GM18868 (cell line): ENCODE measurements at regions not wholly inside any gene's neighbourhood (a gene's known extent, or its start where the extent isn't known, plus 50 kb on each side); places are given as distances from the start of the nearest gene placed in this dataset.

Experiments used
- ATAC-seq: cut with Tn5 transposase; IDR thresholded peaks from one replicate; pipeline ENCODE4 v1.9.1; 2021; ENCODE audit warnings: mild to moderate bottlenecking, moderate library complexity; ENCODE audit not compliant: unreplicated experiment

- ATAC-seq = no peak
These were observed 209.6 kb downstream of the BUD13 start for GRCh38 chr11:116563028-116563711.

DNA sequence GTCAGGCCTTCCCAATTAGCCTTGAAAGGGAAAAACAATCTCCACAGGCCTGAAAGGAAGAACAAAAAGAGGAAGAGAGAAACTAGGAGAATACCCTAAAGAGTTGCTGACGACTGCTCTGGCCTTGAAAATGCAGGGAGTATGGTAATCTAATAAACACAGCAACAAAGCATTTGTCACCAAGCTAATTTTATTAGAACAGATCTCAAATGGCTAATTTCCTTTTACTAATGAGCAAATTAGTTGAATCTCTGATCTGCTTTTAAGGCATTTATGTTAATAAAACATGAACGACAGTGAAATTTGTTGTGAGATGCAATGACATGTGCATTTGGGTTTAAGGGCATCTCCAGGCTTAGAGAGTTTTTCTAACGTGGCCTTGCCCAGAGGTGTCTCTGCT lies 212.2 kb downstream of the BUD13 start:
- no peak for ATAC-seq

- ATAC-seq = no peak
These were observed 214.1 kb downstream of the BUD13 start for GRCh38 chr11:116558504-116559211.

DNA sequence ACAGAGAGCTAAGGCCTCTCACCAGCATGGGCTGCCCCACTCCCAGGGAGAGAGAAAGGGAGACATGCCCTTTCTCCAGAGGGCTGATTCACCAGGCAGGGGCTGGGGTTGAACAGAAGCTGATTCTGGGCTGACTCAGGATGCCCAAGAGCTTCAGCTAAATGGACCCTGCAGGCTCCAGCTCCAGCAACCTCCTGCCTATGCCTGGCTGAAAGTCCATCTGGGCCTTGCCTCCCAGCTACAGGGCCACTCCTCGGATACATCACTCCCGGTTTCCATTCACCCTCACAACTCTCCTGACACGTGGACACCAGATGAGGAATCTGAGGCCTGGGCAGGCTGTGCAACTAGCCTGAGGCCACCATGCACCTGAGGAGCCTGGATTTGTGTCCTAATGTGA lies 215.5 kb downstream of the BUD13 start:
- no peak for ATAC-seq

- ATAC-seq = no peak
These were observed 216.3 kb downstream of the BUD13 start for GRCh38 chr11:116556483-116556882.

DNA sequence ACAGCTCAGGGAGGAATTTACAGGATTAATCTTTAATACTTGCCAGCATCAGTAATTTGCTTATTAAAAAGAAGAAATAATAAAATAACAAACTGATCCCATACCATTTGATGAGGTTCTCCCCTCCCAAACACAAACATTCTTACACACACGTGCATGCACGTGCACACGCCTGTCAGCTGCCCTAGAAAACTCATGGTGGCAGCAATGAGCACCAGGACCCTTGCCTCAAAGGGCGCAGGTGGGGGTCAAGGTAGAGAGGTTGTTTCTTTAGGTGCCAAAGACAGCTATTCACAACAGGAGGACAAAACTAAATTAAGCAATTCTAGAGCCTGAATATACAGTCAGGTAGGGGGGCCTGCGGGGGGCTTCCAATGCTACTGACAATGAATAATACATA lies 219.3 kb downstream of the BUD13 start:
- no peak for ATAC-seq

DNA sequence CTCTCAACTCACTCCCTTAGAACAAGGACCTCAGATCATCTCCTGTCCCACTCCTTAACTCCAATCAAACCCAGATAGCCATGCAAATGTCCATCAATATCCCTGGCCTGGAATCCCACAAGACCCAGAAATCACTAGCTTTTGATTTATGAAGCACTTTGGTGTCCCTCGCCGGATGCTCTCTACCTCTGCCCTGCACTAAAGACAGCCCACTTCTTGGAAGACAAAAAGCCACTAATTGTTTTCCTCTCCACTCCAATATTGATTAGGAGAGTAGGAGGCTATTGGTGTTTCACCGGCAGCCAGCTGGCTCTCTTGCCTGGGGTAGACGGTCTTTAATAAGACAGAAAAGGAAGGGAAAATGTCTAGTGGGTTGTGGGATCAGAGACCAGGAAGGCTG lies 221.2 kb downstream of the BUD13 start:
- no peak for ATAC-seq

- no peak for ATAC-seq
These were observed 224.5 kb downstream of the BUD13 start for GRCh38 chr11:116548256-116548655.

DNA sequence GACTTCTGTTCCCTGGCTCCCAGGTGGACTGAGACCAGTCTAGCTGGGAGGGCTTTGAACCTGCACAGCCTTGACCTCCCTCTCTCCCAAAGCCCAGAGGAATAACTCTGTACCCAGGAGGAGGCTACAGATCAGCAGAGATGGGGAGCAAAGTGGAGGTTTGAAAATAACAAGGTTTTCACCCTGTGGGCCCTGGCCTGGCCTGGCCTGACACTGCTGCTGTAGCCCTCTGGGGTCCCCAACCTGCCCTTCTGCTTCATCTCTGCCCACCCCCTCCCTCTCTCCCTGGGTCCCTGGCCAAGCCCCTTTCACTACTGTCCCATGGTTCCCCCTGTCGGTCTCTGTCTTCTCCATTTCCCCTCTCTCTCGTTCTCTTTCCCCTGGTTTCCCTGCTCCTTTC lies 225.2 kb downstream of the BUD13 start:
- ATAC-seq = no peak

GRCh38 chr11:116545912-116546311 lies 226.9 kb downstream of the BUD13 start:
- ATAC-seq = no peak

- no peak for ATAC-seq
These were observed 228.1 kb downstream of the BUD13 start for GRCh38 chr11:116544721-116545120.

DNA sequence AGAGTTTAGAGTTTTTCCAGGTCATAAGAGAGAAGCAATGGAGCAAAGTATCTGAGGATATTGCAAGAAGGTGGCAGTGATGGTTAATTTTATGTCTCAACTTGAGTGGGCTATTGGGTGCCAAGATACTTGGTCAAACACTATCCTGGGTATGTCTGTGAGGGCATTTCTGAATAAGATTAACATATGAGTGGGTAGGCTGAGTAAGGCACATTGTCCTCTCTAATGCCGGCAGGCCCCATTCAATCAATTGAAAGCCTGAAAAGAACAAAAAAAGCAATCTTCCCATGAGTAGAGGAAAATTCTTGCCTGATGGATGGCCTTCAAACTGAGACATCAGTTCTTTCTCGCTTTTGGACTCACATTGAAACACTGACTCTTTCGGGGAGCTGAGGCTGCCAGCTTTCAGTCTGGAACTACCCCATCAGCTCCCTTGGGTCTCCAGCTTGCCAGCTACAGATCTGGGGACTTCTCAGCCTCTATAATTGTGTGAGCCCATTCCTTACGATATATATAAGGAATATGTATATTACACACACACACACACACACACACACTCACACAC lies 228.8 kb downstream of the BUD13 start:
- ATAC-seq = no peak

DNA sequence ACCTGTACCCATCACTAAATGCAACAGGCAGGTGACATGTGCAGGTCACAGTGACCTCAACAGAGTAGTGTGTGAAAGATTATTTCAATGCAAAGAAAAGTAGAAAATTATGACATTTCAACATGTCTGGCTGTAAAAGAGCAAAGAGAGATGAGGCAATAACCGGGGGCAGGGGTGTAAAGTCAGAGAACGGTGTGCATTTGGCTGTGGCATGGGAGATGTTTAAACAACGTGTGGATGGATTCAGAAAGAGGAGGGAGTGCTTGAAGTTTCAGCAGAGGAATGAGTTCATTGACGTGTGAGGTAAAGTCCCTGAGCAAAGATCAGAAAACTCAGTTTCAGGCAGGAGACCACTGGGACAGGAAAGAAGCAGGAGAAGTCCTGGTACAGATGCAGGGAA lies 229.7 kb downstream of the BUD13 start:
- ATAC-seq = no peak

GRCh38 chr11:116542406-116542805 lies 230.4 kb downstream of the BUD13 start:
- ATAC-seq = no peak

DNA sequence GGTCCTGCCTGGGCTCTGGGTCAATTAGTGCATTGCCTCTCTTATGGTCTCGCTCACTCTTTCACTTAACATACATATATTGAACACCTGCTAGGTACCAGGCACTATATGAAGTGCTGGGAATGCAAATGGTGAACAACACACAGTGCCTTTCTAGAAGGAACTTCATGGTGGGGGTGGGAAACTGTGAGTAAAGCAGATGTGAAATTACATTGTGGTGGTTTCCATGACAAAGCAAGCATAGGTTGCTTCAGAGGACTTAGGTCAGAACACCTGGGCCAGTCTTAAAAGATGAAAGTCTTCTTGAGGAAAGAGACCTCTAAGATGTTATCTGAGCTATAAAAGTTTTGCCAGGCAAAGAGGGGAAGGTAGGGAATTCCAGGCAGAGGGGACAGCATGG lies 231.3 kb downstream of the BUD13 start:
- ATAC-seq = no peak

DNA sequence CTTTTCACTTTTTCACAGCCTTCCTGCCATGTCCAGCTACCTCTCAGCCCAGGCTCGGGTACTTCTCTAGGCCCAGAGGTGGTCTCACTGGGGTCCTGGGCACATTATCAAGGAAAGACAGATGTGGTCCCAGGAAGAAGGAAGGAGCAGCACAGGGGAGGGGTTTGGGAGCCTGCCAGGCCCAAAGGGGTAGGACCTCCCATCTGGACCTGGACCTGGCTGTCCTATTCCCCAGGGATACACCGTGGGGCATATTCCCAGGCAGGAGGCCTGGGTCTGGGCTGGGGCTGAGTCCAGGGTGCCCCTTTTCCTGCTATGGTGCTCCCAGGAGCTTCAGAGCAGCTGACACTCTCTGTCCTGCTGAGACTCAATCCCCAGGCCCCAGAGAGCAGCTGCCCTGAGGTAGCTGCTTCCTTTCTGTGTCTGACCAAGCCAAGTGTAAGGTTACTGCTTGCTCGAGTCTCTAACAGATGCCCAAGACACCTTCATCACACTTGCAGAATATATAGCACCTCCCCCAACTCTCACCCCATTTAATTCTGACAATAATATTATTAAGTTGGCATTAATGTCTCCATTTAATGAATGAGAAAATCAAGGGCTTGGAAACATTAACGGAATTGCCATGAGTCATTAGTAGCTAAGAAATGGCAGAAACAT lies 232.0 kb downstream of the BUD13 start:
- no peak for ATAC-seq

- ATAC-seq = no peak
These were observed 232.9 kb downstream of the BUD13 start for GRCh38 chr11:116539836-116540418.

- ATAC-seq = no peak
These were observed 233.6 kb downstream of the BUD13 start for GRCh38 chr11:116539211-116539610.

DNA sequence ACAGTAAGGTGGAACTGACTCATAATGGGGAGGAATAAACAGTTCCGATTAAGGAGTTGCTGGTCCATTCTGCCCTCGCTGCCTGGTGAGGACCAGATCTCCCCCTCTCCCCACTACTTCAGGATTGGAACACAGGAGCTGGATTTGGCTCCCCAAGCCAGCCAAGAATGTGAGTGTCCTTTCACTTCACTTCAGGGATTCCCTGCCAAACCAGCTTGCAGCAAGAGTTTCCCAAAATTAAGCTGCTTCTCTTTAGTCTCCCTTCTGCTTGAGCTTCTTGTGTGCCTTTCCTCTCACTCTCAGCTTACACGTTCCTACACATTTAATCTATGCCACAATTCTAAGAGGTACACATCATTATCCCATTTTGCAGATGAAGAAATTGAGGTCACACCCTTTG lies 234.1 kb downstream of the BUD13 start:
- no peak for ATAC-seq

DNA sequence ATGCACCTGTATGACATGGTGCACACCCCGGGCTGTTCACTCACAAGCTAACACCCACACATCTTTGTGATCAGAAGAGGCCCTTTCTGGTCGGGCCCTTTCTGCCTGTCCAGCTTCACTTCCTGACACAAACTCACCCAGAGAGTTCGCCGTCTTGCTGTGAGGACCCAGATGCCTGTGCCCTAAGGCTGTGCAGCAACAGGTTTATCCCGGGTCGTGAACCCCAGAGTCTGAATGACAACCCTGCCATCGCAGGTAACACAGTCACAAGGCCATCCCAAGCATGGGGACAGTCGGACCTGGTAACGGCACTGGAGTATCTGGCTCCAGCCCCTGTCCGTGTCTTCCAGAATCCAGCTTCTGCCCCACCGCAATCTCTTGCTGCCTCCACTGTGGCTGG lies 235.1 kb downstream of the BUD13 start:
- ATAC-seq = no peak

DNA sequence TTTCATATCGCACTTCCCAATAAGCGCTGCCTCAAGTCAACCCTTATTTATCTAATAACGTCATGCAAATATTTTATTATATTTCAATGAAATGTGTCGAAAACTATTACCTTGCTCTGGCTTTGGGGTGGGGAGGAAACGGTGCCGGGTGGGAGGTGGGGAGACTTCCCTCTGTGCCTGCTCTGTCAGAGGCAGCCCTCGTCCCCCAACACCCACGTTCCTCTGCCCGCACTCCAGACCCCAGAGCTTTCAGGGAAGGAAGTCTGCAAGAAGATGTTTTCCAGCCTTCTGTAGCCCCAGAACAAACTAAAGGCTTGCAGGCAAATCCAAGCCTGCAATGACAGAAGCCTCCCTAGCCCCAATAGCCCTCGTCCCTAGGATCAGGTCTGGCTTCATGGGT lies 235.7 kb downstream of the BUD13 start:
- ATAC-seq = no peak

GRCh38 chr11:116536416-116536815 lies 236.4 kb downstream of the BUD13 start:
- ATAC-seq = no peak
